ENCODE measurements at regions not wholly inside any gene's neighbourhood (a gene's known extent, or its start where the extent isn't known, plus 50 kb on each side); places are given as distances from the start of the nearest gene placed in this dataset.
"Not testable (repeated sequence)": the region's sequence is repeated elsewhere in the genome, so short reads cannot be mapped to it uniquely, and the experiment has no call there.

DNA sequence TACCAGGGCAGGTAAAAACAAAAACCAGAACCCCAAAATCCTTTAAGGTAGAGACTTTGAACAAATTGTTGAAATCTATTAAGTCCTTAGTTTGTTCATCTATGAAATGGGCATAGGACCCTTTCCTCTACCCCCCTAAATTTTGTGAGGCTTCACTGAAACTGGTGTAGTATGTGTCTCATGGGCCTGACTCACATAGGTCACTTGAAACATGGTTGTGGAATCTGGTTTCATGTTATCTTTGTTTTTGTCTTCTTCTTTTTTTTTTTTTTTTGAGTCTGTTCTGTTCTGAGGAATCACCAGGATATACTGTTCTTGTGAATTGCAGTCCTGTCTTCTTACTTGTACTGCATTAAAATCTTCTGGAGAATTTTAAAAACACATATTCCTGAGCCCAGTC, 202.2 kb downstream of the KTN1 start:
- Mint-ChIP-seq H3K36me3 (no peaks in the 10 kb centered on the region), H3K4me1 (peaks cover 5% of the 10 kb centered on the region), H3K27ac (no peak overlapping the region), H3K9me3 (peaks cover 2% of the 10 kb centered on the region), H3K4me3 (no peak overlapping the region), H3K27me3 (no peaks in the 10 kb centered on the region)
- ATAC-seq, result no peak

DNA sequence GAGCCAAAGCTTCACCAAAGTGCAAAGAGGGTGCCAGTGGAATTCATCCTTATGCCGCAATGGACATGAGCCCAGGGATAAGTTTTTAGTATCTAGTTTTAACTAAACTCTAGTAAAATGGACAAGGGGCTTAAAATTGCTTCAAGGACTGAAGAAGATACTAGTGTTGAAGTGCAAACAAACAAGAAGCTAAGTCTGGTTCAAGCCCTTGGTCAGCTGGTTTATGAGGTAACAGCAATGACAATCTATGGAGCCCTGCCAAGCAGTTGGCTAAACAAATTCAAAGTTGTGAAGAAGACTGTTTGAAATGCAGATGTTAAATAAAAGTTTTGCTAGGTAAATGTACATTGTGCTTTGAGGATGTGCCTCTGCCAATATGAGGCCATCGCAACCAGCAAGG, 209.4 kb downstream of the KTN1 start:
- H3K36me3 Mint-ChIP-seq, result no peaks in the 10 kb centered on the region
- H3K4me3 Mint-ChIP-seq, result no peak overlapping the region

DNA sequence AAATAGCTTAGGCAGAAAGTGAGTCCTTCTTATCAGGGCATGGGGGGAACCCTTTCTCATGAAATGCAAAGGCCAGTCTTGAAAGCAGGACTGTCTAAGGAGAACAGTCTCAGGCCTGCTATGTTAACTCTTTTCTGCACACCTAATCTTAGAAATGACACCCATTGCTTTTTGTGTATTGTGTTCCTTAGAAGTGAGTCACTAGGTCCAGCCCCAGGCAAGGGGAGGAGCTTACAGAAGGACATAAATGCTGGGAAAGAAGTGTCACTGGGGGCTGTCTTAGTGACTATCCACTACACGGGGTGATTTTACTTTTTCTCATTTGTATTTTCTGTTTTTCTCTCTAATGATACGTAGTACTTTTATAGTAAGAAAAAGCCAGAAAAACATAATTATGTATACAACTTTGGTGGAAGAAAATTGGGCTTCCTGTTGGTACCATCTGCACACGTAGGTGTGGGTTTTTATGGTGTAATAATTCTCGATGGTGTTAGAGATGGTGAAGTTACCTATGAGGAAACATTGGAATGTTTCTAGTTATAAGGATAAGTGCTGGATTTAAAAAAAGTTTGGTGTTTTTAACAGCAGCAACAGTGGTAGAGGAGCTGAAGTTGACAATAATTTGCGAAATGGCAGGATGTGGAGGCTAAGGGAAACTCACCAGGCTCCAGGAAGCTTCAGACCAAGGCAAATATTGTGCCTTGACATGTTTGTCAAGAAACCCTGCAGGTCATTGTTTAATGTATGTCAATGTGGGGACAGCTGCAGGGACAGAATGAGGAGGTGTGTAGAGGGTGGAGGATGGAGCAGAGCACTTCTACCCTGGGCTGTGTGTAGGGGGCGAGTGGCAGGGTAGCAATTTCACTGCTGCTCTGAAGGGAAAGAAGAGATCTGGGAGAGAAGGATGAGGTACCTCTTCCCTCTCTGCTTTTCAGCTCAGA, 214.9 kb downstream of the KTN1 start:
- Mint-ChIP-seq H3K36me3 (no peaks in the 10 kb centered on the region), H3K4me1 (no peaks in the 10 kb centered on the region), H3K27me3 (no peaks in the 10 kb centered on the region), H3K27ac (no peak overlapping the region), H3K9me3 (no peaks in the 10 kb centered on the region), H3K4me3 (no peak overlapping the region)
- ATAC-seq, result no peak

More for the DNA sequence above, 209.4 kb downstream of the KTN1 start:
- no peak for ATAC-seq
- Mint-ChIP-seq H3K9me3 (no peaks in the 10 kb centered on the region), H3K27me3 (no peaks in the 10 kb centered on the region), H3K4me1 (no peaks in the 10 kb centered on the region), H3K27ac (no peak overlapping the region)

GRCh38 chr14:55796513-55796912, 216.5 kb downstream of the KTN1 start:
- H3K27ac Mint-ChIP-seq, ATAC-seq, H3K36me3 Mint-ChIP-seq, H3K4me1 Mint-ChIP-seq, H3K27me3 Mint-ChIP-seq, H3K9me3 Mint-ChIP-seq, H3K4me3 Mint-ChIP-seq: not testable (repeated sequence)

DNA sequence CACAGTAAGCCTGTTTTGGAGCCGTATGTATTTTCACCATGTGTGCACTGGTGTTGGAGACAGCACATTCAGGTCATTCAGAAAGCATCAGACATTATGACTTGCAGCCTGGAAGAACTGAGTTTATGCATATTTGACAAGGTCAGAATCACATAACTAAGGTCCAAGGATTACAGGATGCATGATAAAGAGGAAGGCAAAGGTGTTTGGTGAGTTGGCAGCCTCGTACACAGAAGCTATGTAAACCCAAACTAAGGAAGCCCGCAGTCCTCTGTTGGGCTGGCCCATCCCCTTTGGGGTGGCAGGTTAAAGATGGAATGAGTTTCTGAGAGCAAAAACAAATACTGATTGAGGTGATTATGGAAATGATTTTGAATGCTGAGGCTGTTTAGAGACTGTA, 218.4 kb downstream of the KTN1 start:
- H3K27ac Mint-ChIP-seq, result no peak overlapping the region
- no peak for ATAC-seq
- no peaks in the 10 kb centered on the region for H3K27me3 Mint-ChIP-seq
- no peak overlapping the region for H3K4me3 Mint-ChIP-seq
- H3K36me3 Mint-ChIP-seq, result no peaks in the 10 kb centered on the region
- no peaks in the 10 kb centered on the region for H3K9me3 Mint-ChIP-seq
- no peaks in the 10 kb centered on the region for H3K4me1 Mint-ChIP-seq

DNA sequence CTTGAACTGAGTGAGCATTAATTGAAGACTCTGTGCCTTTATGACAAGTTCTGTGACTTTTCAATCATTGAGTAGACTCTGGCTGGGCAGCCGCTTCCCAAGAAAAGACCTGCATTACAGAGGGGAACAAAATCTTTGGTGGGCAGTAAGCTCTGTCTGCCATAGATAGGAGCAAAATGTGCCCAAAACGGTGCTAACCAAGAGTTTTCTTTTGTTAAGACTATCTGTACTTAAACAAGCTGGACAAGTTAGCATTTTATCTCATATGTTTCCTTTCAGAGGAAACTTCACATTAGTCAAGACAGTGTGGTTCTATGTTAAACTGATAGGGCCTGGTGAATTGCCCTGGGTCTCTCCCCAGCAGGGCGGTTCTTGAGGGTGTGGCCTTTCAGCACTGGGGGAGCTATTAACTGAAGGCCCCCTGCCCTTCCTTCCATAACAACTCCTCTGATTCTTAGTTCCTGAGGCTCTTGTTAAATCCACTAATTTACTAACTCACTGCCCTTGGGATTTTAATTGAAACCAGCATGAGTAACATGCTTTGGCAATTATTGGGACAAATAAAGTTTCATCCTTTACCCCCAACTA, 219.6 kb downstream of the KTN1 start:
- no peaks in the 10 kb centered on the region for H3K4me1 Mint-ChIP-seq
- no peaks in the 10 kb centered on the region for H3K9me3 Mint-ChIP-seq
- H3K36me3 Mint-ChIP-seq, result no peaks in the 10 kb centered on the region
- no peak for ATAC-seq
- no peak overlapping the region for H3K4me3 Mint-ChIP-seq
- no peak overlapping the region for H3K27ac Mint-ChIP-seq
- H3K27me3 Mint-ChIP-seq, result no peaks in the 10 kb centered on the region

DNA sequence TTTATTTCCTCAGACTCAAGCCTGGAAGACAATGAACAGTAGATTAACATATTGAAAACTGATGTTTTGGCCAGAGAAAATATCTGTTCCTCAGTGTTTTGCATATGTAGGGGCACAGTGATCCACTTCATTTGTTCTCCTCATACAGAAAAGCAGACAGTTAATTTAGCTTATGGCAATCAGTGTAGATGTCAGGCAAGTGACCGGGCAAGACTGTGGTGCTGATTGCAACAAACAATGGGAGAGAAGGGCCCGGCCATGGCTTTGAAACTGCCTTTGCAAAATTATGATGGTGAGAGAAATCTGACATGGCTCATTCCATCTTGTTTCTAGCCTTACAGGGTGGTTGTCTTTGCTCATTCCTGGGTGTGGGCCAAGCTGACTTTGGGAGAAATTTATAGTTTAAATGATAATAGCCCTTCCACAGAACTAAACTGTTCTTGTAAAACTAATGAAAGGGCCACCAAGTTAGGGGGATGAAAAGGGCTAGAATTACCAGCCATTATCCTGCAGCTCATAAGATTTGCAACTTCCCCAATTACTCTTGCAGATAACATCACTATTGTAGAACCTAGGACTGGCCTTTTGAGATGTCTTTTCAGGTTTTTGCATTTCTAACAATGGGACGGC, 220.3 kb downstream of the KTN1 start:
- no peak for ATAC-seq
- H3K36me3 Mint-ChIP-seq, result no peaks in the 10 kb centered on the region
- H3K27ac Mint-ChIP-seq, result no peak overlapping the region
- H3K4me3 Mint-ChIP-seq, result no peak overlapping the region
- H3K9me3 Mint-ChIP-seq, result no peaks in the 10 kb centered on the region
- H3K4me1 Mint-ChIP-seq, result no peaks in the 10 kb centered on the region
- H3K27me3 Mint-ChIP-seq, result no peaks in the 10 kb centered on the region

- Mint-ChIP-seq H3K27ac (no peak overlapping the region), H3K4me3 (no peak overlapping the region), H3K4me1 (no peaks in the 10 kb centered on the region), H3K27me3 (peaks cover 7% of the 10 kb centered on the region), H3K9me3 (no peaks in the 10 kb centered on the region), H3K36me3 (no peaks in the 10 kb centered on the region)
- no peak for ATAC-seq
Observed at GRCh38 chr14:55801121-55801520, 221.1 kb downstream of the KTN1 start.

DNA sequence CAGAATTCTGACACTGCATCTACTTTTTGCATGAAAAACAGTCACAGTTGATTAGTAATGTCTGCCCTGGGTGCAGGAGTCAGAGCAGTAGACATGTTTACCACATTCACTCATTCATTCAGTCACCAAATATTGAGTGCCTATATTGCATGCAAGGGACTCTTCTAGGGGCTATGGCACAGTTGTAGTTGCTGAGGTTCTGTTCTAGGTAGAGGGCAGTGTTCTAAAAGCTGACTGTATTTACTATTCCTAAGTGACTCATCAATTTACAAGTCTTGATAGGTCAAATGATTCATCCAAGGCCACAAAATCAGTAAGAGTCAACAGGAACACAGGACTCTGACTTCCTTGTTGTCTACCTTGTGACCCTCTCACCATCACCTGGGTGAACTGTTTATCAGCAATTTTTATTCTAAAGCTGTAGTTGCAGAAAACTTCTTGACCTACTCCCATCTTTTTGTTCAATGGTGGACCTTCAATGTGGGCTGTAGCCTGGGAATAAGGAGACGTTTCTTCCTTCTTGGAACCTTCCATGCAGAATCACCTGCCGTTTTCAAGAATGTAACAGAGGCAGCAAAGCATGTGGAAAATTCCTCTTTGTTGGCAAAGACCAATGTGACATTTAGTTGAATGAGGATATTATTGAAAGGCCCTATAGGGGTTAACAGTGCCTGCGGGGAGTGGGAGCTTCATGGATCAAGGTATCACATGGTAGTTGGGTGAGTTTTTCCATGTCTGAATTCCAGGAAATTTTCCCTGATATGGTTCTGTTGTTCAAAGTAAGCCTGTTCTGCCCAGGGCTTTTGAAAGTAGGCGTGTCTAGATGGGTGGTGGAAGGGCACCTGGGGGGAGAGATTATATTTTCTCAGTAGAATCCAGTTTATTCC, 223.2 kb downstream of the KTN1 start:
- no peak for ATAC-seq
- H3K9me3 Mint-ChIP-seq, result no peaks in the 10 kb centered on the region

DNA sequence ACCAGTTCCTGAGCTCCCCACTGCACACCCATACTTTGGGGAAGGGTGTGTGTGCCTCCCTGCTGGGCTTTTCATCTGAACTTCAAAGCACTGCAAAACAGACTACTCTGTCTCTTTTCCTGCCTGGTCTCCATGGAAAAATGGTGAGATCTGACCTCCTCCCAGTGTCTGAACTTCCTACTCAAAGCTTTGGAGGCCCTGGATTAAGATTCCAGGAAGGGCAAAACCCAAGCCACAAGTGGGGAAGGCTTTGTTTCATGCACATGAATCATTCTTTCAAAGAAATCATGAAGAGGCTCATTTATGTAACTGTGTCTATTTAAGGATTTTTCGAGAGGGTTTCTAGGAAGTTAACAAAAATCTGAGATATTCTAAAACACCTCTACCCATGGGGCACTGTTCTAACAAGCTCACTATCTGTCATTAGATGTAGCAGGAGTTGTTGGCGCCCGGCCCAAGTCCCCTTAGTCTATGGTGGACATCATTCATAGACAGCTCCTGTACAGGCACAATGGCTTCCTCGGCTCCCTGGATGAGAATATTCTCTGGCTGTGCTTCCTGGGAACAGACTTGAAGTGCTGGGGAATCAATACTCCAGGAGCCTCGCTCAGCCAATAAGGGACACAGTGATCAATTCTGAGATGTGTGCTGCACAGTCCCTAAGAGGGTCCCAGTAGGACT, 224.0 kb downstream of the KTN1 start:
- Mint-ChIP-seq H3K27ac (no peak overlapping the region), H3K36me3 (no peaks in the 10 kb centered on the region), H3K4me3 (no peak overlapping the region), H3K4me1 (no peaks in the 10 kb centered on the region), H3K9me3 (no peaks in the 10 kb centered on the region), H3K27me3 (peaks cover 11% of the 10 kb centered on the region)
- ATAC-seq, result no peak

More for the DNA sequence above, 223.2 kb downstream of the KTN1 start:
- Mint-ChIP-seq H3K27ac (no peak overlapping the region), H3K36me3 (no peaks in the 10 kb centered on the region), H3K4me3 (no peak overlapping the region), H3K27me3 (peaks cover 11% of the 10 kb centered on the region), H3K4me1 (no peaks in the 10 kb centered on the region)

GRCh38 chr14:55805250-55805649, 225.2 kb downstream of the KTN1 start:
- H3K27ac Mint-ChIP-seq, result no peak overlapping the region
- H3K36me3 Mint-ChIP-seq, result no peaks in the 10 kb centered on the region
- H3K4me1 Mint-ChIP-seq, result no peaks in the 10 kb centered on the region
- ATAC-seq, result no peak
- no peaks in the 10 kb centered on the region for H3K9me3 Mint-ChIP-seq
- peaks cover 16% of the 10 kb centered on the region for H3K27me3 Mint-ChIP-seq
- H3K4me3 Mint-ChIP-seq, result no peak overlapping the region

DNA sequence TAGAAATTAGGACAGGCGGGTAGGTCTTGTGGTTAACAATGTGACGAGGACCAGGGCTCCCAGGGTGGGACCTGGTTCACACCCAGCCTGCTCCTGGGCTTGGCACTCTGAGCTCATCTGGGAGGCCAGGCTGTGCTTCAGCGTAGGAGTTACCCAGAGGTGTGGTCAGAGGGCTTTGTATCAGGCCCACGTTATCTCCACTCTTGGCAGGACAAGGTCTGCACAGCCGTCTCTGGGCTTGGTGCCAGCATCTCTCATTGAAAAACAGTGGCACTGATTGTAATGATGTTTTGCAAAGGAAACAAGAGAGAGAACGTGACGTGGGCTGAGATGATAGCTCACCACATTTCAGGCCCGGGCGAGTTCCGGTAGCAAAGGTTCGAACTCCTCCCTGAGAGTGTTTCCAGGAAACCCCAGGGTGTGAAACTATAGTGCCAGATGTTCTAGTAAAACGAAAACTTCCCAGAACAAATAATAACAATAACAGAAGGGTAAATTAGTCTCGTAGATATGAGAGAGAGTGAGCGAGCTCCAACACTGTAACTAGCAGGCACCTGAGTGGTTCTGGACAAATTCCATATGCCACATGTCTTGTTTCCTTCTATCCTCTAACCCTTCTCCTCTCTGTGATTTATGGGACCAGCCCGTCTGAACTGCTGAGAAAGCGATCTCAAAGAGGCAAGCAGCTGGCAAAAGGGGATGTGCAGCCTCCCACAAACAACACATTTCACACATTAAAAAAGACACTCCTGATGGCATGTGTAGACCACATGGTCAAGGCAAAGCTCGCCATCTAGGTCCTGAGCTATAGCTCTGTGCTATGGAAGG, 227.3 kb downstream of the KTN1 start:
- peaks cover 33% of the 10 kb centered on the region for H3K27me3 Mint-ChIP-seq
- H3K9me3 Mint-ChIP-seq, result peaks cover 2% of the 10 kb centered on the region
- H3K4me3 Mint-ChIP-seq, result no peak overlapping the region
- H3K27ac Mint-ChIP-seq, result no peak overlapping the region
- H3K36me3 Mint-ChIP-seq, result no peaks in the 10 kb centered on the region
- ATAC-seq, result peak; percentile 36
- no peaks in the 10 kb centered on the region for H3K4me1 Mint-ChIP-seq

GRCh38 chr14:55807881-55808379, 227.9 kb downstream of the KTN1 start:
- no peak for ATAC-seq
- H3K27ac Mint-ChIP-seq, result no peak overlapping the region
- H3K9me3 Mint-ChIP-seq, result peaks cover 2% of the 10 kb centered on the region
- H3K4me3 Mint-ChIP-seq, result no peak overlapping the region
- peaks cover 39% of the 10 kb centered on the region for H3K27me3 Mint-ChIP-seq
- no peaks in the 10 kb centered on the region for H3K36me3 Mint-ChIP-seq
- H3K4me1 Mint-ChIP-seq, result no peaks in the 10 kb centered on the region

DNA sequence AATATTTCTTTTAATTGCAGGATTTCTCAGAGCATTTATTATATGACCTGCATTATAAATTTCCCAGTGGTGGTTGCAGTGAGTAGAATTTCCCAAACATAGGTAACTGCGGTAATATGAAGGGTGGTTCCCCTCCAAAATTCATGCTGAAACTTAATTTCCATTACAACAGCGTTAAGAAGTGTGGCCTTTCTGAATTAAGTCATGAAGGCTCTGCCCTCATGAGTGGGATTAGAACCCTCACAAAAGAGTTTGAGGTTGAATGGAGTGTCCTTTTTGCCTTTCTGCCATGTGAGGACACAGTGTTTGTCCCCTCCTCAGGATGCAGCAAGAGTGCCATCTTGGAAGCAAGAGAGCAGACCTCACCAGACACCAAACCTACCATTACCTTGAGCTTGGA, 233.6 kb downstream of the KTN1 start:
- Mint-ChIP-seq H3K27me3 (peaks cover 37% of the 10 kb centered on the region), H3K36me3 (no peaks in the 10 kb centered on the region), H3K4me1 (no peaks in the 10 kb centered on the region), H3K27ac (no peak overlapping the region), H3K4me3 (no peak overlapping the region), H3K9me3 (peaks cover 5% of the 10 kb centered on the region)
- ATAC-seq, result peak; percentile 20
